ENCODE measurements at regions not wholly inside any gene's neighbourhood (a gene's known extent, or its start where the extent isn't known, plus 50 kb on each side); places are given as distances from the start of the nearest gene placed in this dataset.

DNA sequence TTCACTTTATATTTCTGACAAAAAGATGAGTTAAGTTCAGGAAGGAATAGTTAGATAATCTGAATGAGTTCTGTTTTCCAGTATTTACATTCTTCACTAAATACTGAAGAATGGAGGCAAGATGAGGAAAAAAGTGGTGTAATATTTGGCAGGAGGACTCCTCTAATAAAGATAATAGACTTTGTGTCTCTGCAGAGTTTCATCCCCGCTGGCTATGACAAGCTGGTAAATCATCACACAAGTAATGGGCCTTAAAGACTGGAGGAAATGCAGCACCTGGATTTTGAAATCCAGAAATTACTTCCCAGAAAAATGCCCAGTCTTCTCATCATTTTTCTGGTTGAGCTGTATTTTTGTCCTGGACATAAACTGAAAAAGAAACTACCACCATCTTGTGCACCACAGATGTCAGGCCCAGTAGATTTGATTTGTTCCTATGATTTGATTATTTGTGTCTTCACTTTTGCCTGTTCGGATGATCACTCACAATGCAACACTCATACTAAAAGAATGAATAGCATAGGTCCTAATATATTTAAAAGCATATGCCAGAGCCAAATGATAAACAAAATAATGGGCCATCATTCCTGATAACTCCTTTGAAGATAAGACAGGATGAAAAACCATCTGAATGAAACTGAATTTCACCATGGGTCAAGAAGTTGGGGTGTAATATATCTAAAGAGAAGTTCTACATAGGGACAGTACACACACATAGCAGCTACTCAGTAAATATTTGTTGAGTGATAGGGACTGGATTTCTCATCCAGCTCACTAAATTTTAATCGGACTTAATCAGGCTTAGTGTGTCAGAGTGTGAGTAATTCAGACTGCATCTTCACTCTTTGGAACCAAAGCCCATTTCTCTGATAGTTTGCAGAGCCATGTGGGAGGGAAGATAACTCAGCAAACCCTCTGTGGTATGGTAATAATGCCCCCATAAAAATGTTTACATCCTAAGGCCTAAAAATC, 200.5 kb downstream of the HINT1 start (continued):
- TF ChIP-seq, protein P1, sequence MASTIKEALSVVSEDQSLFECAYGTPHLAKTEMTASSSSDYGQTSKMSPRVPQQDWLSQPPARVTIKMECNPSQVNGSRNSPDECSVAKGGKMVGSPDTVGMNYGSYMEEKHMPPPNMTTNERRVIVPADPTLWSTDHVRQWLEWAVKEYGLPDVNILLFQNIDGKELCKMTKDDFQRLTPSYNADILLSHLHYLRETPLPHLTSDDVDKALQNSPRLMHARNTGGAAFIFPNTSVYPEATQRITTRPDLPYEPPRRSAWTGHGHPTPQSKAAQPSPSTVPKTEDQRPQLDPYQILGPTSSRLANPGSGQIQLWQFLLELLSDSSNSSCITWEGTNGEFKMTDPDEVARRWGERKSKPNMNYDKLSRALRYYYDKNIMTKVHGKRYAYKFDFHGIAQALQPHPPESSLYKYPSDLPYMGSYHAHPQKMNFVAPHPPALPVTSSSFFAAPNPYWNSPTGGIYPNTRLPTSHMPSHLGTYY (CRISPR knock-in tag; IDR thresholded peaks at IDR 0.05): no peak
- TF ChIP-seq ETV6 (CRISPR knock-in tag; IDR thresholded peaks at IDR 0.05) (no peak), ZNF423 (CRISPR knock-in tag; IDR thresholded peaks at IDR 0.05) (no peak), OVOL2 (CRISPR knock-in tag; IDR thresholded peaks at IDR 0.05; ENCODE audit: borderline replicate concordance) (no peak)
- TF ChIP-seq, protein P2, sequence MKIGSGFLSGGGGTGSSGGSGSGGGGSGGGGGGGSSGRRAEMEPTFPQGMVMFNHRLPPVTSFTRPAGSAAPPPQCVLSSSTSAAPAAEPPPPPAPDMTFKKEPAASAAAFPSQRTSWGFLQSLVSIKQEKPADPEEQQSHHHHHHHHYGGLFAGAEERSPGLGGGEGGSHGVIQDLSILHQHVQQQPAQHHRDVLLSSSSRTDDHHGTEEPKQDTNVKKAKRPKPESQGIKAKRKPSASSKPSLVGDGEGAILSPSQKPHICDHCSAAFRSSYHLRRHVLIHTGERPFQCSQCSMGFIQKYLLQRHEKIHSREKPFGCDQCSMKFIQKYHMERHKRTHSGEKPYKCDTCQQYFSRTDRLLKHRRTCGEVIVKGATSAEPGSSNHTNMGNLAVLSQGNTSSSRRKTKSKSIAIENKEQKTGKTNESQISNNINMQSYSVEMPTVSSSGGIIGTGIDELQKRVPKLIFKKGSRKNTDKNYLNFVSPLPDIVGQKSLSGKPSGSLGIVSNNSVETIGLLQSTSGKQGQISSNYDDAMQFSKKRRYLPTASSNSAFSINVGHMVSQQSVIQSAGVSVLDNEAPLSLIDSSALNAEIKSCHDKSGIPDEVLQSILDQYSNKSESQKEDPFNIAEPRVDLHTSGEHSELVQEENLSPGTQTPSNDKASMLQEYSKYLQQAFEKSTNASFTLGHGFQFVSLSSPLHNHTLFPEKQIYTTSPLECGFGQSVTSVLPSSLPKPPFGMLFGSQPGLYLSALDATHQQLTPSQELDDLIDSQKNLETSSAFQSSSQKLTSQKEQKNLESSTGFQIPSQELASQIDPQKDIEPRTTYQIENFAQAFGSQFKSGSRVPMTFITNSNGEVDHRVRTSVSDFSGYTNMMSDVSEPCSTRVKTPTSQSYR (CRISPR knock-in tag; IDR thresholded peaks at IDR 0.05): no peak
- TF ChIP-seq, protein P3, sequence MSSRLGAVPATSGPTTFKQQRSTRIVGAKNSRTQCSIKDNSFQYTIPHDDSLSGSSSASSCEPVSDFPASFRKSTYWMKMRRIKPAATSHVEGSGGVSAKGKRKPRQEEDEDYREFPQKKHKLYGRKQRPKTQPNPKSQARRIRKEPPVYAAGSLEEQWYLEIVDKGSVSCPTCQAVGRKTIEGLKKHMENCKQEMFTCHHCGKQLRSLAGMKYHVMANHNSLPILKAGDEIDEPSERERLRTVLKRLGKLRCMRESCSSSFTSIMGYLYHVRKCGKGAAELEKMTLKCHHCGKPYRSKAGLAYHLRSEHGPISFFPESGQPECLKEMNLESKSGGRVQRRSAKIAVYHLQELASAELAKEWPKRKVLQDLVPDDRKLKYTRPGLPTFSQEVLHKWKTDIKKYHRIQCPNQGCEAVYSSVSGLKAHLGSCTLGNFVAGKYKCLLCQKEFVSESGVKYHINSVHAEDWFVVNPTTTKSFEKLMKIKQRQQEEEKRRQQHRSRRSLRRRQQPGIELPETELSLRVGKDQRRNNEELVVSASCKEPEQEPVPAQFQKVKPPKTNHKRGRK (CRISPR knock-in tag; IDR thresholded peaks at IDR 0.05; ENCODE audit: borderline replicate concordance): no peak

DNA sequence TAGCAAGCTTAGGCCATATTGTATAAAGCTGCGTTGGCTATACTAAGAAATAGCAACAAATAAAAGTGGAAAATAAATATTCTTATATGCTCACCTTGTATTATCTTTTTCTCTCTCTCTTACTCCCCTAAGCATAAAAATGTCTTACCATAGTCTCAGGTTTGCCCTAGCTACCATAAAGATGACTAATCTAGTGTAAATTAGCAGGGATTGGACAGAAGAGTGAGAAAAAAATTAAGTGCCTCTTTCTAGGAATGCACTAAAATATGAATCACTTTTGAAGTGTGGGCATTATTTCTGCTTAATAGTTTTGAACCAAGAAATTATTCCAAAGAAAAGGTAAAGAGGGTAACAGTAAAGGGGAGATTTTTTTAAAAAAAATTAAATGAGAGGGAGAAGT, 201.3 kb downstream of the HINT1 start:
- H3K27me3 Mint-ChIP-seq (ENCODE audit: low read depth): no peaks in the 10 kb centered on the region
- TF ChIP-seq NFATC4 (CRISPR knock-in tag; IDR thresholded peaks at IDR 0.05): no peak
- TF ChIP-seq, protein P4, sequence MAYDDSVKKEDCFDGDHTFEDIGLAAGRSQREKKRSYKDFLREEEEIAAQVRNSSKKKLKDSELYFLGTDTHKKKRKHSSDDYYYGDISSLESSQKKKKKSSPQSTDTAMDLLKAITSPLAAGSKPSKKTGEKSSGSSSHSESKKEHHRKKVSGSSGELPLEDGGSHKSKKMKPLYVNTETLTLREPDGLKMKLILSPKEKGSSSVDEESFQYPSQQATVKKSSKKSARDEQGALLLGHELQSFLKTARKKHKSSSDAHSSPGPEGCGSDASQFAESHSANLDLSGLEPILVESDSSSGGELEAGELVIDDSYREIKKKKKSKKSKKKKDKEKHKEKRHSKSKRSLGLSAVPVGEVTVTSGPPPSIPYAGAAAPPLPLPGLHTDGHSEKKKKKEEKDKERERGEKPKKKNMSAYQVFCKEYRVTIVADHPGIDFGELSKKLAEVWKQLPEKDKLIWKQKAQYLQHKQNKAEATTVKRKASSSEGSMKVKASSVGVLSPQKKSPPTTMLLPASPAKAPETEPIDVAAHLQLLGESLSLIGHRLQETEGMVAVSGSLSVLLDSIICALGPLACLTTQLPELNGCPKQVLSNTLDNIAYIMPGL (CRISPR knock-in tag; IDR thresholded peaks at IDR 0.05): no peak
- no peak for TF ChIP-seq TCF7 (CRISPR knock-in tag; IDR thresholded peaks at IDR 0.05; ENCODE audit: low read depth)
- no peak for TF ChIP-seq ZNF423 (CRISPR knock-in tag; IDR thresholded peaks at IDR 0.05)
- no peak for TF ChIP-seq ZNF416 (CRISPR knock-in tag; IDR thresholded peaks at IDR 0.05)
- TF ChIP-seq, protein P5, sequence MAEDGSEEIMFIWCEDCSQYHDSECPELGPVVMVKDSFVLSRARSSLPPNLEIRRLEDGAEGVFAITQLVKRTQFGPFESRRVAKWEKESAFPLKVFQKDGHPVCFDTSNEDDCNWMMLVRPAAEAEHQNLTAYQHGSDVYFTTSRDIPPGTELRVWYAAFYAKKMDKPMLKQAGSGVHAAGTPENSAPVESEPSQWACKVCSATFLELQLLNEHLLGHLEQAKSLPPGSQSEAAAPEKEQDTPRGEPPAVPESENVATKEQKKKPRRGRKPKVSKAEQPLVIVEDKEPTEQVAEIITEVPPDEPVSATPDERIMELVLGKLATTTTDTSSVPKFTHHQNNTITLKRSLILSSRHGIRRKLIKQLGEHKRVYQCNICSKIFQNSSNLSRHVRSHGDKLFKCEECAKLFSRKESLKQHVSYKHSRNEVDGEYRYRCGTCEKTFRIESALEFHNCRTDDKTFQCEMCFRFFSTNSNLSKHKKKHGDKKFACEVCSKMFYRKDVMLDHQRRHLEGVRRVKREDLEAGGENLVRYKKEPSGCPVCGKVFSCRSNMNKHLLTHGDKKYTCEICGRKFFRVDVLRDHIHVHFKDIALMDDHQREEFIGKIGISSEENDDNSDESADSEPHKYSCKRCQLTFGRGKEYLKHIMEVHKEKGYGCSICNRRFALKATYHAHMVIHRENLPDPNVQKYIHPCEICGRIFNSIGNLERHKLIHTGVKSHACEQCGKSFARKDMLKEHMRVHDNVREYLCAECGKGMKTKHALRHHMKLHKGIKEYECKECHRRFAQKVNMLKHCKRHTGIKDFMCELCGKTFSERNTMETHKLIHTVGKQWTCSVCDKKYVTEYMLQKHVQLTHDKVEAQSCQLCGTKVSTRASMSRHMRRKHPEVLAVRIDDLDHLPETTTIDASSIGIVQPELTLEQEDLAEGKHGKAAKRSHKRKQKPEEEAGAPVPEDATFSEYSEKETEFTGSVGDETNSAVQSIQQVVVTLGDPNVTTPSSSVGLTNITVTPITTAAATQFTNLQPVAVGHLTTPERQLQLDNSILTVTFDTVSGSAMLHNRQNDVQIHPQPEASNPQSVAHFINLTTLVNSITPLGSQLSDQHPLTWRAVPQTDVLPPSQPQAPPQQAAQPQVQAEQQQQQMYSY (CRISPR knock-in tag; IDR thresholded peaks at IDR 0.05): no peak
- TF ChIP-seq ZNF671 (CRISPR knock-in tag; IDR thresholded peaks at IDR 0.05): no peak
- TF ChIP-seq, protein P6, sequence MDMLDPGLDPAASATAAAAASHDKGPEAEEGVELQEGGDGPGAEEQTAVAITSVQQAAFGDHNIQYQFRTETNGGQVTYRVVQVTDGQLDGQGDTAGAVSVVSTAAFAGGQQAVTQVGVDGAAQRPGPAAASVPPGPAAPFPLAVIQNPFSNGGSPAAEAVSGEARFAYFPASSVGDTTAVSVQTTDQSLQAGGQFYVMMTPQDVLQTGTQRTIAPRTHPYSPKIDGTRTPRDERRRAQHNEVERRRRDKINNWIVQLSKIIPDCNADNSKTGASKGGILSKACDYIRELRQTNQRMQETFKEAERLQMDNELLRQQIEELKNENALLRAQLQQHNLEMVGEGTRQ (CRISPR knock-in tag; IDR thresholded peaks at IDR 0.05): no peak
- no peak for TF ChIP-seq NR3C1 (CRISPR knock-in tag; conservative IDR thresholded peaks at IDR 0.05; ENCODE audit: low read depth)
- no peak for TF ChIP-seq NR2C2 (CRISPR knock-in tag; IDR thresholded peaks at IDR 0.05)
- TF ChIP-seq ZNF138 (CRISPR knock-in tag; conservative IDR thresholded peaks at IDR 0.05): no peak
- TF ChIP-seq OVOL2 (CRISPR knock-in tag; IDR thresholded peaks at IDR 0.05; ENCODE audit: borderline replicate concordance): no peak
- TF ChIP-seq ZNF317 (CRISPR knock-in tag; IDR thresholded peaks at IDR 0.05; ENCODE audit: borderline replicate concordance, low read depth): no peak
- TF ChIP-seq, protein P3 (CRISPR knock-in tag; IDR thresholded peaks at IDR 0.05; ENCODE audit: borderline replicate concordance): no peak
- no peak for TF ChIP-seq MYBL2 (CRISPR knock-in tag; IDR thresholded peaks at IDR 0.05)
- TF ChIP-seq ATF1 (CRISPR knock-in tag; IDR thresholded peaks at IDR 0.05): no peak
- TF ChIP-seq ZNF396 (CRISPR knock-in tag; IDR thresholded peaks at IDR 0.05; ENCODE audit: borderline replicate concordance): no peak

More for the DNA sequence above, 201.3 kb downstream of the HINT1 start:
- ATAC-seq (no peak), DNase-seq (ENCODE audit: low spot score) (no peak)
- peaks cover 10% of the 10 kb centered on the region for H3K36me3 Mint-ChIP-seq
- no peak overlapping the region for H3K27ac Mint-ChIP-seq
- peaks cover 13% of the 10 kb centered on the region for H3K4me1 Mint-ChIP-seq
- POLR2A ChIA-PET: no interaction called here
- no peak overlapping the region for H3K4me3 Mint-ChIP-seq
- peaks cover 18% of the 10 kb centered on the region for H3K9me3 Mint-ChIP-seq
- CTCF ChIA-PET: no interaction called here
